M059J (cell line): ENCODE measurements at regions not wholly inside any gene's neighbourhood (a gene's known extent, or its start where the extent isn't known, plus 50 kb on each side); places are given as distances from the start of the nearest gene placed in this dataset.
"Not testable (repeated sequence)": the region's sequence is repeated elsewhere in the genome, so short reads cannot be mapped to it uniquely, and the experiment has no call there.

ENCODE experiments used
- DNase-seq: peaks from one replicate; pipeline ENCODE4 v3.0.0-alpha.2; 2012; ENCODE audit warnings: low read depth

DNA sequence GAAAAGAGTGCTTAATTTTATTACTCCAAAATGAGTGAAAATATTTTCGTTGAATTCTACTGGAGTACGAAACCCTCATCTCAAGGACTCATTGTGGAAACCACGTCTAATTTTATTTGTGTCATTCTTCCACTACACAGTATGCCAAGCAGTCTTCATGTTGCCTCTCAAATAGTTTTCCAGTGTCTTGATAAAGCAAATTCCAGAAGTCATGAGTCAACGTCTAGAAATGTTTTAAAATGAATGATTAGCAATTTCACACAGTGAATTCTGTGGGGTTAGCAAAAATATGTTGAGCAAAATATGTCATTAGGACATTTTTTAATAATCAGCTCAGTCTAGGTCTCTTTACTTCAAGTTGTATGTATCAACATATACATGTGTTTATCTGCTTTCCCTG is 865.5 kb downstream of the DSC3 start:
- DNase-seq = peak; percentile 51

DNA sequence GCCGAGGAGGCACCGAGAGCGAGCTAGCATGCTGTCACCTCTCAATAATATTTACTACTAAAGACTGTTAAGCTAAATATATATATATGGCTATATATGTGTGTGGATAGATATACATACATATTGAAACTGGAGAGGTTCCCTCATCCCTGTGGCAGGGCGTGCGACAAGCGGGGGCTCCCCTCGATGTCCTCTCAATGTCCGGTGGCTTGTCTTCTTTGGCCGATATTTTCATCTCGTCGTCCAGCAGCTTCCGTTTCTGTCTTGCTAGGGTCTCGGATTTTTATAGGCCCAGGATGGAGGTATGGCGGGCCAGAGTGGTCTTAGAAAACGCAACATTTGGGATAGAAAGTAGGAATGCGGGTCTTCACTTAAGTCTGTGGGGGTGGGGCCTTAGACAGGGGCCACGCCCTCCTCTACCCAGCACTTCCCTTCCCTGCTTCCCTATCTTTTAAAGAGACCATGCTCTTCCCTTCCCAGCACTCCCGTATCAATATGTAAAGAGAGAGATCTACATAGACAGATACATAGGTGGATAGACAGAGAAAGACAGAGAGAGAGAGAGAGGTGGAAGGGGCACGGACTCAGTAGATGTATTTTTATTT is 866.8 kb downstream of the DSC3 start:
- DNase-seq = no peak

DNA sequence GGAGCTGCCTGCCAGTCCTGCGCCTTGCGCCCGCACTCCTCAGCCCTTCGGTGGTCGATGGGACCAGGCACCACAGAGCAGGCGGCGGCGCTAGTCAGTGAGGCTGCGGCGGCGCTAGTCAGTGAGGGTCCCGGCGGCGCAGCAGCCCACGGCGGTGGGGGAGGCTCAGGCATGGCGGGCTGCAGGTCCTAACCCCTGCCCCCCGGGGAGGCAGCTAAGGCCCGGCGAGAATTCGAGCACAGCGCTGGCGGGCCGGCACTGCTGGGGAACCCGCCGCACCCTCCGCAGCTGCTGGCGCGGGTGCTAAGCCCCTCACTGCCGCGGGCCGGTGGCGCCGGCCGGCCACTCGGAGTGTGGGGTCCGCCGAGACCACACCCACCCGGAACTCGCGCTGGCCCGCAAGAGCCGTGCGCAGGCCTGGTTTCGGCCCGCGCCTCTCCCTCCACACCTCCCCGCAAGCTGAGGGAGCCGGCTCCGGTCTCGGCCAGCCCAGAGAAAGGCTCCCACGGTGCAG is 867.4 kb downstream of the DSC3 start:
- DNase-seq = no peak

DNA sequence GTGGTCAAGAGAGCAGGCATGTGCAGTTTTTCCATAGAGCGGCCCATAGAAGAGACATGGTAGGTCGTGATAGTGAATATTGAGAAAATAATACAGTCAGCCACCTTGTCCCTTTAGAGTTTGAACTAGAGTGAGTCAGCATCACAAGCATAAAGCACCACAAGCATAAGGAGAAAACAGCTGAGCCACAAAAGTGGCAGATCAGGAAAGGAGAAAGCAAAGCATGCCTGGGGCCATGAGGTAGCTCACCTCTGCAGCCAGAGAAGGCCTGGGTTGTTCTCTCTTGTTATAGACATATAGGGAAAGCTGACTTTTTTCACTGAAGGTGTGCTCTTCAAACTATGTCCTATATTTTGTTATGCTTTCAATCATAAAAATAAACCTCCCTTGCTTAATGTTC is 879.0 kb downstream of the DSC3 start:
- no peak for DNase-seq

DNA sequence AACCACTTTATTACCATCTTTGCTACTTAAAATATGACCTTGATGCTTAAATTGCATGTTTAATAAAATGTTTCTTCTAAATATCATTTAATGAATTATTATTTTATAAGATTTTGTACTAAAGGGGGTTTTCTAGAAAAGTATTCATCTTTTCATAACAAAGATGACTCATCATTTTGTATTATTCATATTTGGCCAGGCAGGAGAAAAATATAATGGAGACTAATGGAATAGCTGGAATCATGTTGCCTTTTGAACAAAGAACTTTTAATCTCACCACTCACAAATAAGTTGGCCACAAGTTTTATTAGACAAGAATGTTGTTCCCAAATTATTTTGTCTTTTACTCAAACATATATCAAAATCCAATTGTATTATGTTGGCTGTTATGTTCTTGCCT is 882.4 kb downstream of the DSC3 start:
- DNase-seq = no peak

DNA sequence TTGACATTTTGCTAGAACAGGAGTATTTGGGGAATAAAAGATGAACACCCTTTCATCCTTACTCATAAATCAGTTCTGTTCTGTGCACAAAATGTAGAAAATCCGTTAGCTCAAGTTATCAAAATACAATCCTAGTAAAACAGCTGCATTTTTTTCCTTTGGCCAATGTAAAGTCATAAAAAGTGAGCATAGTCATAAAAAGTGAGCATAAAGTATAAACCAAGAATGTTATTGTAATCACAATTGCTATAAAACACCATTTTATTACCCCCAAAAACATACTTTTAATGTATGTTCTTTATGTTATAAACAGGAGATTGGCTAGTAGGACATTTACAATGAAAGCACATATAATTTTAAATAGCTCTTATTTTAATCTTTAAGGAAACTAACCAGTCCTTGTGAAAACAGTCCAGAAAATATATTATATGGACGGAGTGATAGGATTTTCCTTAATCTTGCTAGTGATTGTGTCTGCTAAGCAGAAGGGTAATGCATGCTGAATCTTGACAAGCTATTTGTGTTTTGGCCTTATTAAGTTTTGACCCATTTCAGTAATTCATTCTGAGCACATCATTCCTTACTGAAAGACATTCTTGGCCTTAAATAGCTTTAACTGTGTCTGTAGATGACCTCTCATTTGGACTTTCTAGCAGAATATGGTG is 891.8 kb downstream of the DSC3 start:
- no peak for DNase-seq

DNA sequence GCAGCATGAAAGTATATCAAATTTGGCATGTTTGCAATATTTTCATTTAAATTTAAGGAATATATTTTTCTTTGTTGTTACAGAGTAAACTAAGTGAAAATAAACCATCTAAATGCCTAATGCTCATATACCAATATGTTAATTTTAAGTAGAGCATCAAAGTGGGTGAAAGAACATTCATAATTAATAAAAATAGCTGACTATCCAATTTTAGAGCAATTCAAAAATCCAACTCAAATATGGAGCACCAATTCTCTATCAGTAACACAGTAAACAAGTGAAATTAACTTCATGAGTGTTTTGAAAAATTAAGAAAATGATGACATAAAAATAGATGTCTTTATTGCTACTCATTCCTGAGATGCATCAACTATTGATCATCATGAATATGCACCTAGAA is 893.0 kb downstream of the DSC3 start:
- no peak for DNase-seq

DNA sequence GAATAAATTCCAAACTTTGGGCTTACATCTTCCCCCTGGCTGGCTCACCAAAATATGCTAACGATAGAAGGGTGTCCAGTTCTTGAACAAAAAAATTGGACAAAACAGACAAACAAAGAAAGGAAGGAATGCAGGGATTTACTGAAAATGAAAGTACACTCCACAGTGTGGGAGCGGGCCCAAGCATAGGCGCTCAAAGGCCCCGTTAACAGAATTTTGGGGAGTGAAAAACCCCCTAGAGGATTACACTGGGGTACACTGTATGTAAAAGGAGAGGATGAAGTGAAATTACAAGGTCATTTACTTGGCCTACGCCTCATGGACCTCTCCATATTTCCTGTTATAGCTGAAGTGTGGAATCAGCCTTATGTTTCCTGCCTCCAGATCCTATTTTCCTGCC is 899.7 kb downstream of the DSC3 start:
- DNase-seq = no peak

DNA sequence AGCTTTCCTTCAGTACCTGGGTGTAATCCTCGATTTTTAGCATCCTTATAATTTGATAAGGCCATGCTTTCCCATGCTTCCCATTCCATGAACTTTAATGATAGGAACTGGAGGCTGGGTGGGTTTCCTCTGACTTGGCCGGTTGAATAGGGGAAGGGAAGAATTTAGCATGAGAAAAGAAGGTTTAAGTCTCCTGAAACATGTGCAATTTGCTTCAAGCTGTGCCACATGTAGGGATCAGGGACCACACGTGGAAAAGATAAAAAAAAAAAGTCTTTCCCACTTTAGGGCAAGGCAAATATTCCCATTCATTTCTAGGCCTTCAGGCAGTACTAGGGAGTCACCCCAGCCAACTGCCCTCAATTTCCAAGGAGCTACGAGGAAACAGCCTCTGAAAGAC is 900.3 kb downstream of the DSC3 start:
- no peak for DNase-seq

DNA sequence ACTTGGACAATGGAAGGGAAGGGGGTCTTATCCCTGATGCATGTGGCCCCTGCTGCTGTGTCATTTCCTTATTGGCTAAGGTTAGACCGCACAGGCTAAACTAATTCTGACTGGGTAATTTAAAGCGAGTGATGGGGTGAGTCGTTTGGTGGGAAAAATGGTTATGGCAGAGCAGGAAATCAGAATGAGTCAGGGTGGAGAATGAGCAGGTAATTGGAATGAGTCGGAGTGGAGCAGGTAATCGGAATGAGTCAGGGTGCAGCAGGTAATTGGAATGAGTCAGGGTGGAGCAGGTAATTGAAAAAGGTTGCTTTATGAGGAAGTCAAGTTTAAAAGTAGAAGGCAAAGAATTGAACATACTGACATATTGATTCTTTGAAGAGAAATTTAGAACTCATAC is 901.0 kb downstream of the DSC3 start:
- DNase-seq = not testable (repeated sequence)

DNA sequence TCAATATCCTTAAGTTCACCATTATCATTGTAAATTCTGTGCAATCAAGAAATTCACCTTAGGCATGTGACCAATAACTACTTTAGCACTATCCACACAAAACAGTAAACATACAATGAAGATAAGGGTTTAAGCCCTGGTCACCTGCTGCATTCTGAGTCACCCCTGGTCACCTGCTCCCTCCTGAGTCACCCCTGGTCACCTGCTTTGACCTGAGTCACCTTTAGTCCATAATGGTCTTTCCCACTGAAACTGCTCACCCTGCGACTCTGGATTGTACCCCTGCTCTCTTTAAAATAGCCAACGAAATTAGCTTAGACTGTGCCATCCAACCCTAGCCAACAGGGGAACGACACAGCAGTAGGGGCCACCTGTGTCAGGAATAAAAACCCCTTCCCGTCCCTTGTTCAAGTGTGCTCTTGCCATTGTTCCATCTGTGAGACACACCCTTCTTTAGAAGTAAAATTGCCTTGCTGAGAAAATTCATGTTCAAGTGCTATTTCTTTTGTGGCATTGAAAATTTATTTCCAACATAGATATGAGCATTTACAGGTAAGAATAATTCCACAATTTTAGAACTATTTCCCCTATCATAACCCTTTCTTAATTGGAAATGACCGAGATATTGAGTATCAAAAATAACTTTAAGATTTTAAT is 902.8 kb downstream of the DSC3 start:
- DNase-seq = no peak

DNA sequence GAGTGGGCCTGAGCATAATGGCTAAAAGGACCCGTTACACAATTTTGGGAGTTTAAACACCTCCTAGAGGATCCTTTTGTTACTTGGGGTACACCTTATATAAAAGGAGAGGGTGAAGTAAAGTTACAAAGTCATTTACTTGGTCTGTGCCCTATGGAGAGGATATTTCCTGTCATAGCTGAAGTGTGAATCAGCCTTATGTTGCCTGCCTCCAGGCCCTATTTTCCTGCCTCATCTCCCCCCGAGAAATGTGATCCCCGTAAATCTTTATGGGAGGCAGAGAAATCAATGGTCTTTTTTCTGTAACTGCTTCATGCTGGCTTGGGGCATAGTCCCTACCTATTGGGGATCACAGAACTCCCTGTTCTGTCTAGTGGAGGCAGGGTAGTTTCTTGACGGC is 906.6 kb downstream of the DSC3 start:
- peak; percentile 28 for DNase-seq

DNA sequence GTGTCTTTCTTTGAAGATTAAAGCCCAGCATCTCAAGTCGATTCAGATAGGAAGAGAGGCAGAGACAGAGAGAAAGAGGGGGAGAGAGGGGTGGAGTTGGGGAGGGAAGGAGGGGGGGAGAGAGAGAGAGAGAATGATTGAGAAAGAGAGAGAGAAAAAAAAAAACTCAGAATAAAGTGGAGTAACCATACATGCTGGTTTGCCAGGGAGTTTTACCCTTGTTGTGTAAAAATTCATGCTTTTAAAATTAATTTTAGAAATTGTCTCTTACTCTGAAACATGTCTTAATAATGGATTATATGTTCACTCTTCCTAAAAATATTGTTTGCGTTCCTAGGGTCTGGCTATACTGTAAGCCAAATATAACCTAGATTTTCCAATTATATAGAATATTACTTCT is 908.5 kb downstream of the DSC3 start:
- no peak for DNase-seq

DNA sequence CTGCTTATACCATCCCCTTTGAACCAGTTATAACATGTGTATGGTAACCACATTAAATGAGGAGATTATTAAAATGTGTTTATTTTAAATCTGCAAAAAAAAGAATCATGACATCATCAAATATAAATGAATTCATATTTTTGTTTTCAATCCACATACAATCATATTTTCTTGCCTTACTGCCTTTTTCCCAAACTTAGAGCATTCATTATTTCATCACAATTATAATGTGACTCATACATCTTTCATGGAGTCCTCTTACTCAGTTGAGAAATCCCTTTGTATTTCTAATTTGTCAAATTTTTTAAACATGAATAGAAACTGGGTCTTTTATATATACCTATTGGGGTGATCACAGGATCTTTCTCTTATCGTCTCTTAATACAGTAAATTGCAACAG is 909.6 kb downstream of the DSC3 start:
- DNase-seq = peak; percentile 4

DNA sequence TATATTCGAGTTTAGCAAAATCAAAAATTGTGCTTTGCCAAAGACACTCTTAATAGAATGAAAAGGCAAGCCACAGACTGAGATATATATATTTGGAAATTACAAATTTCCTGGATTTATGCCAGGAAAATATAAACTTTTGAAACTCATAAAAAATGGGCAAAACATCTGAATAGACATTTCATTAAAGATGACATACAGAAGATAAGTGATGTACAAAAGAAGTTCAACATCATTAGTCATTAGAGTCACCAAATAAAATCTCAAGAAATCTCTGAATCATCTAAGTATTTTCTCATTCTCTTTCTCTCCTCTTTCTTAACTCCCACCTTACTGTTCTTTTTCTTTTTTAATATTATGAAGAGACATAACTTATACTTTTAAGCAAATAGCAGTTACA is 921.1 kb downstream of the DSC3 start:
- DNase-seq = no peak

DNA sequence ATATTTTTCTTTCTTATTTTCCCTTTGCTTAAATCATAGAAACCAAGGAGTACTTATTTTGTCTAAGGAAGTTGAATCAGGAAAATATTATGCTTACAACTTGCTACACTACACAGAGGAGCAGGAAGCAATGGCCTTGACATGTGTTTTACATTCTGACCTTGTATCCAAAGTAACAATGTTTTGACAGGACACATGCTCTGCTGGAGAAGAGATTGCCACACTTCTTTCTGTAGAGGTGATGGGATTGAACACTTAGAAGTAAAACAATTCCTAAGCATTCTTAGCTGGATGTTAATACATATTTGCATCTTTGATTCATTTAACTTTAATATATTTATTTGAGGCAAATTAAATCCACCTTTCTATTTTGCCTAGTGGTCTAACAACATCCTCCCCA is 929.1 kb downstream of the DSC3 start:
- no peak for DNase-seq

DNA sequence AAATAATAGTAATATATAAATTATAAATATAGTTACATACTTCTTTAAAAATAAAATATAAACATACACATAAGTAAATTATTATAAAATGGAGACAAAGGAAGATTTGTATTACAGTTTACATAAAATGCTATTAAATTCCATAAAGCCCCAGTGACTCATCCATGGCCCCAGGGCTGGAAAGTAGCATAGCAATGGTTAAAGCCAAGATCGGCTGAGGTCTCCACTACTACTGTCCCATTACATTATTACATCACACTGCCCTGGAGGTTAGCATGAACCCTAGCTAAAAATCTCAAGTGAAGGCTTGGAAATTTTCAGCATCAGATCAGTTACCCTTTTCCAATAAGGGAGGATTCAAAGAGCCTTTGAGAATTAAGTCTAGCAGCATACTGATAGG is 936.2 kb downstream of the DSC3 start:
- peak; percentile 72 for DNase-seq

DNA sequence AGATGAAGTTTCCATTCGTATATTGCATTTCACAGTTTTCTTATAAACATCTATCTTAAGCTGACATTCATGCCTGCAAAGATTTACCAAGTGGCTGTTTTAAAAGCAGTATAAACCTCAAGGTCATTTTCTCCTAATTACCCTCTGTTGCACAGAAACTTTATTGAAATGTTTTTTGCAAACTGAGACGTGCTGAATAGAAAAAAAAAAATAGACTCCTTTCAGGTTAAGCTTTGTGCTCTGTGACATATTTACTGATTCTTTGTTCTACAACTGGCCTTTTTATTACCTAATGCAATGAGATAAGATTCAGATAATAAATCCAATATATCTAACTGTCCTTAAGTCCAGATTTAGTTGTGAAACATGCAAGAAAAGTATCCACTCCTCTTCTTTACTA is 938.7 kb downstream of the DSC3 start:
- no peak for DNase-seq

DNA sequence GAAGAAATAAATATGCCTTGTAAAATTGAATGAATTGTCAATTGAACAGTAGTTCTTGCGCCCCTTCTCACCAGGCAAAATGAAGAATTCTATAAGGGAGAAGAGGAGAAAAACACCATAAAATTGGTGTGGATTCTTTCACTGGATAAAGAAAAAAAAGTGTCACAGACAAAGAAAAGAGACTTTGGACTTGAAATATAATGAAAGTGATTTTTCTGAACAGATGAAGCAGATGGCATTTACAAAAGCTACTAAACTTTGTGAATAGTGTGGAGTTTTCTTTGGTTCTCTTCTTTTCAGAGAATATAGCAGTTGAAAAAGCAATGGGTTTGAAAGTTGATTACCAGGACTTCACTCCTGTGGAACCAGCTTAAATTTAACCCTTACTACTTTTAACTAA is 945.7 kb downstream of the DSC3 start:
- no peak for DNase-seq

DNA sequence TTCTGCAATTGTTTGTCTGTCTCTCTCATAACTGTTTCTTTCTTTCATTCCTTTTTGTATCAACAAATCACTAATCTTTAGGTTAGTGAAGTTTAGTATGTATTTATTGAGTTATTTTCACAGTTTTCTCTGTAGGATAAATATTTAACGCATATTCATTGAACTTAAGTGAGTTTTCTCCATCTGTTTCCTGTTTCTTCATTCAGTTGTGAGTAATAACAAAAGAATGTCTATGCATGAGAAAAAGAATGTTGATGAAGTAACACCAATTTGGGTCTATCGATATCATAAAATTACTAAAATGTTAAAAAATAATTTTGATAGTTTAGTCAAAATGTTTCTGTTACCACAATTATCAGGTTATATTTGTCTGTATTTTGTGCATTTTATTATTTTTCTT is 948.0 kb downstream of the DSC3 start:
- no peak for DNase-seq

DNA sequence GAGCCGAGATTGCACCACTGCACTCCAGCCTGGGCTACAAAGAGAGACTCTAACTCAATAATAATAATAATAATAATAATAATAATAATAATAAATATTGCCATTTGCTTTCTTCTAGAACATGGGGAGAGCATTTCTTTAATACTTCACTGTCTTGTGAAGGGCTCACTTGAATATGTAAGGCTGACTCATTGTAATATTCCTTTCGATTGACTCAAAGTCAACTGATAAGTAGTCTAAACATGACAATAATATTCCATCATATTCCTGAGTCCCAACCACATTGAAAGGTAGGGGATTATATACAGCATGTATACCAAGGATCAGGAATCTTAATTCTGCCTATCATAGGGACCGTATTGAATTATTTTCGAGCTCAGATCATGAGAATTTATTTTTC is 949.2 kb downstream of the DSC3 start:
- DNase-seq = no peak

DNA sequence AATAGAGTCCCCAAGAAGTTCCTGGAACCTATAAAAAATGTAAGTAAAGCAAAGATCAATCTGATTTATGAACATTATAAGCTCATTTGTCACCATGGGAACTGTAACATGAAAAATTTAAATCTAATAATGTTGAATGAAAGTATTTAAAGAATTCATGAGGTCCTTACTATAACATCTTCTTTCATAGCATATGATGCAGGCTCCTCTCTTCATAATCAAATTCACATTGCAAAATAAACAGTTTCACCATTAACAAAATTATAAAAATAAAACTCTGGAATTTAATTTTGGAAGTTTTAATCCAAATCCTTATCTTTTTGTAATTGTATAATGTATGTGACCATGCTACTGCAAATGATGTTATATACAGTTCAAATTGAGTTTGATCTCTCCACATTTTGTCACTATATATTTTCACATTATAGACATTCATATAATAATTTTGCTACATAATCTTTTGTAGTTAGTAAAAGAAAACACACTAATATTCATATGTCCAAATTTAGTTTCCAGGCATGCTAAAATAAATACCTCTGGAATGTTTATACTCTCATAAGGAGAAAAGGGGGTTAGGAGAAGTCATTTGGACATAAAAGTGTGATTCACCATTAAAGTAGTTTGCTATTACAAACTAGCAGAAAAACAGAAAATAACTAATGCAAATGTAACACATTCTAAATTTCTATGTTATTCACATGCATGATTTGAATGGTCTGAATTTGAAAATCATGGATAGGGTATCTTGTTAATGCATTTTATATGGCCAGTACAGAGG is 954.1 kb downstream of the DSC3 start:
- no peak for DNase-seq

DNA sequence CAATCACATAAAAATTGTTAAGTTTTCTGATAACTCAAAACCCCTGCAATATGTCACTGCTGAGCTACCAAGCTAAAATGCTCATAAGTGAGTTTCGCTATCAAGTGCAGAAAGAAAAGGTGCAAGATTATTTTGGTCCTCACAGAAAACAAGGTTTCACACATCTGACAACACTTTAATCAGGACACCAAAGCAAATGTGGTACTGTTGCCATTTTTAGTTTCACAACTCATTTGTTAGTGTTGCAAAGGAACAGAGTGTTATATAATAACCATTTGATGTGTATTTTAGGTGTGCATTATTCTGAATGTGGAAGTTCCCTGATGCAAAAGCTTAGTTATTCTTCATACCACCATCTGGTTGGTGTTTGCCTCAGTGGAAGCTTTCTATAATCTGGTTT is 956.2 kb downstream of the DSC3 start:
- DNase-seq = no peak
